SK-N-SH treated with all-trans-retinoic acid at 6 μM for 48 hours (cell line): ENCODE measurements at regions not wholly inside any gene's neighbourhood (a gene's known extent, or its start where the extent isn't known, plus 50 kb on each side); places are given as distances from the start of the nearest gene placed in this dataset.
A peak's percentile ranks its signal among the peaks of the same experiment; 100 is the strongest.

ENCODE experiments used
- ATAC-seq: fragments of 200-7000 bp; cut with Tn5 transposase; 3 replicates; pipeline ENCODE4 v1.9.1; 2020; ENCODE audit warnings: mild to moderate bottlenecking, moderate library complexity
- ARNTL ChIP-seq: fragments of 450-650 bp; formaldehyde crosslinking; IDR thresholded peaks from 2 replicates; pipeline ENCODE4 v1.5.0; 2020; ENCODE audit warnings: low read depth, mild to moderate bottlenecking, moderate library complexity, borderline replicate concordance
- BACH2 ChIP-seq: fragments of 250-450 bp; sonication (Bioruptor Pico); IDR thresholded peaks from 2 replicates; pipeline ENCODE4 v1.9.0; 2021; ENCODE audit warnings: mild to moderate bottlenecking, borderline replicate concordance
- CSDC2 ChIP-seq: fragments of 250-450 bp; sonication (Bioruptor Pico); IDR thresholded peaks from 2 replicates; pipeline ENCODE4 v1.5.0; 2020; ENCODE audit warnings: mild to moderate bottlenecking, moderate library complexity
- ESRRG ChIP-seq: fragments of 250-450 bp; sonication (Bioruptor Pico); IDR thresholded peaks from 2 replicates; pipeline ENCODE4 v1.6.1; 2021; ENCODE audit warnings: mild to moderate bottlenecking
- GLIS3 ChIP-seq: fragments of 250-450 bp; sonication (Bioruptor Pico); IDR thresholded peaks from 2 replicates; pipeline ENCODE4 v1.5.0; 2020; ENCODE audit warnings: mild to moderate bottlenecking, moderate library complexity
- ISL1 ChIP-seq: fragments of 250-450 bp; sonication (Bioruptor Pico); IDR thresholded peaks from 2 replicates; pipeline ENCODE4 v2.1.2; 2022; ENCODE audit warnings: mild to moderate bottlenecking, moderate library complexity
- OSR1 ChIP-seq: fragments of 250-450 bp; sonication (Bioruptor Pico); IDR thresholded peaks from 2 replicates; pipeline ENCODE4 v1.8.0; 2022; ENCODE audit warnings: moderate library complexity, mild to moderate bottlenecking, inconsistent platforms
- PPARA ChIP-seq: fragments of 250-450 bp; sonication (Bioruptor Pico); IDR thresholded peaks from 2 replicates; pipeline ENCODE4 v1.5.0; 2020; ENCODE audit warnings: mild to moderate bottlenecking, borderline replicate concordance
- RARB ChIP-seq: fragments of 250-450 bp; sonication (Bioruptor Pico); IDR thresholded peaks from 2 replicates; pipeline ENCODE4 v1.8.0; 2021; ENCODE audit warnings: mild to moderate bottlenecking, moderate library complexity
- SNAI2 ChIP-seq: fragments of 250-450 bp; sonication (Bioruptor Pico); IDR thresholded peaks from 2 replicates; pipeline ENCODE4 v1.5.0; 2020; ENCODE audit warnings: mild to moderate bottlenecking, moderate library complexity
- TOX ChIP-seq: fragments of 250-450 bp; sonication (Bioruptor Pico); IDR thresholded peaks from 2 replicates; pipeline ENCODE4 v1.8.0; 2021; ENCODE audit warnings: mild to moderate bottlenecking, moderate library complexity, borderline replicate concordance
- ZC3H10 ChIP-seq: fragments of 250-450 bp; sonication (Bioruptor Pico); IDR thresholded peaks from 2 replicates; pipeline ENCODE4 v1.5.1; 2021; ENCODE audit warnings: mild to moderate bottlenecking, moderate library complexity
- ZFP3 ChIP-seq: fragments of 250-450 bp; sonication (Bioruptor Pico); IDR thresholded peaks from 2 replicates; pipeline ENCODE4 v1.5.0; 2020; ENCODE audit warnings: mild to moderate bottlenecking, moderate library complexity
- ZFP30 ChIP-seq: fragments of 450-650 bp; formaldehyde crosslinking; IDR thresholded peaks from 2 replicates; pipeline ENCODE4 v1.5.0; 2022; ENCODE audit warnings: mild to moderate bottlenecking, moderate library complexity
- ZNF565 ChIP-seq: fragments of 450-650 bp; formaldehyde crosslinking; conservative IDR thresholded peaks from 2 replicates; pipeline ENCODE4 v1.5.0; 2020; ENCODE audit warnings: low read depth, mild to moderate bottlenecking, moderate library complexity
- ZNF70 ChIP-seq: fragments of 450-650 bp; formaldehyde crosslinking; IDR thresholded peaks from 2 replicates; pipeline ENCODE4 v1.5.0; 2020; ENCODE audit warnings: mild to moderate bottlenecking, moderate library complexity
- ZNF8 ChIP-seq: fragments of 450-650 bp; formaldehyde crosslinking; IDR thresholded peaks from 2 replicates; pipeline ENCODE4 v1.5.0; 2020; ENCODE audit warnings: mild to moderate bottlenecking, moderate library complexity
- TF ChIP-seq, protein P1 (sequence below): fragments of 250-450 bp; sonication (Bioruptor Pico); IDR thresholded peaks from 2 replicates; pipeline ENCODE4 v1.5.1; 2020; ENCODE audit warnings: low read depth, mild to moderate bottlenecking, moderate library complexity
- TF ChIP-seq, protein P2 (sequence below): fragments of 250-450 bp; sonication (Bioruptor Pico); IDR thresholded peaks from 2 replicates; pipeline ENCODE4 v1.5.0; 2020; ENCODE audit warnings: mild to moderate bottlenecking, moderate library complexity
- TF ChIP-seq, protein P3 (sequence below): fragments of 250-450 bp; sonication (Bioruptor Pico); IDR thresholded peaks from 2 replicates; pipeline ENCODE4 v1.8.0; 2020; ENCODE audit warnings: mild to moderate bottlenecking, moderate library complexity, borderline replicate concordance
- TF ChIP-seq, protein P4 (sequence below): fragments of 250-450 bp; sonication (Bioruptor Pico); IDR thresholded peaks from 2 replicates; pipeline ENCODE4 v1.8.0; 2021; ENCODE audit warnings: low read depth, mild to moderate bottlenecking, moderate library complexity, borderline replicate concordance

DNA sequence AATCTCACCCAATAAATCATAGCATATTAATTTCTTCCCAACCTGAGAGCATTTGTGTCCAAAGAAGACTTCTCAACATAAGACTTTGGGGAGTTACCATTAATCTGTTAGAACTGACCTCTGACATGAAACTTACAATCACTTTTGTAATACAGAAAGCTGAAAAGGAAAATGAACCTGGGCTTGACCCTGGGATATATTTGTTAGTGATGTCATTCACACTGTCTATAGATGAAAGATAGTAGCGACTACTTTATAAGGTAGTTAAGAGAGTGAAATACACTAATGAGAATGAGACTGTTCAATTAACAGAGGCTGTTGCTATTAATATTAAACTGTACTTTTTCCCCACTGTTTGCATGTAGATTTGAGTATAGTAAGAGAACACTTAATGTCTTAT is 1334.8 kb upstream of the TMEM132C start (continued):
- TF ChIP-seq, protein P1, sequence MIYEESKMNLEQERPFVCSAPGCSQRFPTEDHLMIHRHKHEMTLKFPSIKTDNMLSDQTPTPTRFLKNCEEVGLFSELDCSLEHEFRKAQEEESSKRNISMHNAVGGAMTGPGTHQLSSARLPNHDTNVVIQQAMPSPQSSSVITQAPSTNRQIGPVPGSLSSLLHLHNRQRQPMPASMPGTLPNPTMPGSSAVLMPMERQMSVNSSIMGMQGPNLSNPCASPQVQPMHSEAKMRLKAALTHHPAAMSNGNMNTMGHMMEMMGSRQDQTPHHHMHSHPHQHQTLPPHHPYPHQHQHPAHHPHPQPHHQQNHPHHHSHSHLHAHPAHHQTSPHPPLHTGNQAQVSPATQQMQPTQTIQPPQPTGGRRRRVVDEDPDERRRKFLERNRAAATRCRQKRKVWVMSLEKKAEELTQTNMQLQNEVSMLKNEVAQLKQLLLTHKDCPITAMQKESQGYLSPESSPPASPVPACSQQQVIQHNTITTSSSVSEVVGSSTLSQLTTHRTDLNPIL (CRISPR knock-in tag): no peak
- no peak for TF ChIP-seq TOX (CRISPR knock-in tag)
- TF ChIP-seq, protein P2, sequence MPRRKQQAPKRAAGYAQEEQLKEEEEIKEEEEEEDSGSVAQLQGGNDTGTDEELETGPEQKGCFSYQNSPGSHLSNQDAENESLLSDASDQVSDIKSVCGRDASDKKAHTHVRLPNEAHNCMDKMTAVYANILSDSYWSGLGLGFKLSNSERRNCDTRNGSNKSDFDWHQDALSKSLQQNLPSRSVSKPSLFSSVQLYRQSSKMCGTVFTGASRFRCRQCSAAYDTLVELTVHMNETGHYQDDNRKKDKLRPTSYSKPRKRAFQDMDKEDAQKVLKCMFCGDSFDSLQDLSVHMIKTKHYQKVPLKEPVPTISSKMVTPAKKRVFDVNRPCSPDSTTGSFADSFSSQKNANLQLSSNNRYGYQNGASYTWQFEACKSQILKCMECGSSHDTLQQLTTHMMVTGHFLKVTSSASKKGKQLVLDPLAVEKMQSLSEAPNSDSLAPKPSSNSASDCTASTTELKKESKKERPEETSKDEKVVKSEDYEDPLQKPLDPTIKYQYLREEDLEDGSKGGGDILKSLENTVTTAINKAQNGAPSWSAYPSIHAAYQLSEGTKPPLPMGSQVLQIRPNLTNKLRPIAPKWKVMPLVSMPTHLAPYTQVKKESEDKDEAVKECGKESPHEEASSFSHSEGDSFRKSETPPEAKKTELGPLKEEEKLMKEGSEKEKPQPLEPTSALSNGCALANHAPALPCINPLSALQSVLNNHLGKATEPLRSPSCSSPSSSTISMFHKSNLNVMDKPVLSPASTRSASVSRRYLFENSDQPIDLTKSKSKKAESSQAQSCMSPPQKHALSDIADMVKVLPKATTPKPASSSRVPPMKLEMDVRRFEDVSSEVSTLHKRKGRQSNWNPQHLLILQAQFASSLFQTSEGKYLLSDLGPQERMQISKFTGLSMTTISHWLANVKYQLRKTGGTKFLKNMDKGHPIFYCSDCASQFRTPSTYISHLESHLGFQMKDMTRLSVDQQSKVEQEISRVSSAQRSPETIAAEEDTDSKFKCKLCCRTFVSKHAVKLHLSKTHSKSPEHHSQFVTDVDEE: no peak
- TF ChIP-seq, all 23 proteins: peak for 0

DNA sequence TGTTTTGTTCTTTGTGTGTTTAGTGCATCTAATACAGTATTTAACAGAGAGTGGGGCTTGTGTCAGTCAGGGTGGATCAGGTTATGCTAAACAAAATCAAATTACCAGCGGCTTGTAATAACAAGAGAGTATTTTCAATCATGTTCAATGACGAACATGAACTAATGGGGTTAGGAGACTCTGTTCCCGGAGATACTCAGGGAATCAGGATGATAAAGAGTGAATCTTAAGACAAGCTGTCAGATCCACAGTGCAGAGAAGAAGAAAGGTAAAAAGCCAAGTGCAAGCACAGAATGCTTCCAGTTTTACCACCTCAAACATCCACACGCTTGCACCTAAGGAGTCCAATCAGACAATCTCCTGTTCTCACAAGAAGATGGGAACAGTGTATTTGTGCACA is 1331.5 kb upstream of the TMEM132C start:
- TF ChIP-seq OSR1 (CRISPR knock-in tag) (no peak), ZFP3 (CRISPR knock-in tag) (no peak), BACH2 (CRISPR knock-in tag) (no peak), GLIS3 (CRISPR knock-in tag) (no peak), ISL1 (no peak), ZC3H10 (CRISPR knock-in tag) (no peak), RARB (no peak), ESRRG (CRISPR knock-in tag) (no peak), ARNTL (CRISPR knock-in tag) (no peak), ZNF70 (CRISPR knock-in tag) (no peak), SNAI2 (no peak), ZFP30 (CRISPR knock-in tag) (no peak), ZNF565 (no peak), PPARA (CRISPR knock-in tag) (no peak), TOX (CRISPR knock-in tag) (no peak), CSDC2 (CRISPR knock-in tag) (no peak)
- TF ChIP-seq, protein P3, sequence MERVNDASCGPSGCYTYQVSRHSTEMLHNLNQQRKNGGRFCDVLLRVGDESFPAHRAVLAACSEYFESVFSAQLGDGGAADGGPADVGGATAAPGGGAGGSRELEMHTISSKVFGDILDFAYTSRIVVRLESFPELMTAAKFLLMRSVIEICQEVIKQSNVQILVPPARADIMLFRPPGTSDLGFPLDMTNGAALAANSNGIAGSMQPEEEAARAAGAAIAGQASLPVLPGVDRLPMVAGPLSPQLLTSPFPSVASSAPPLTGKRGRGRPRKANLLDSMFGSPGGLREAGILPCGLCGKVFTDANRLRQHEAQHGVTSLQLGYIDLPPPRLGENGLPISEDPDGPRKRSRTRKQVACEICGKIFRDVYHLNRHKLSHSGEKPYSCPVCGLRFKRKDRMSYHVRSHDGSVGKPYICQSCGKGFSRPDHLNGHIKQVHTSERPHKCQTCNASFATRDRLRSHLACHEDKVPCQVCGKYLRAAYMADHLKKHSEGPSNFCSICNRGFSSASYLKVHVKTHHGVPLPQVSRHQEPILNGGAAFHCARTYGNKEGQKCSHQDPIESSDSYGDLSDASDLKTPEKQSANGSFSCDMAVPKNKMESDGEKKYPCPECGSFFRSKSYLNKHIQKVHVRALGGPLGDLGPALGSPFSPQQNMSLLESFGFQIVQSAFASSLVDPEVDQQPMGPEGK (CRISPR knock-in tag): no peak
- TF ChIP-seq, protein P1 (CRISPR knock-in tag): no peak
- TF ChIP-seq, protein P4, sequence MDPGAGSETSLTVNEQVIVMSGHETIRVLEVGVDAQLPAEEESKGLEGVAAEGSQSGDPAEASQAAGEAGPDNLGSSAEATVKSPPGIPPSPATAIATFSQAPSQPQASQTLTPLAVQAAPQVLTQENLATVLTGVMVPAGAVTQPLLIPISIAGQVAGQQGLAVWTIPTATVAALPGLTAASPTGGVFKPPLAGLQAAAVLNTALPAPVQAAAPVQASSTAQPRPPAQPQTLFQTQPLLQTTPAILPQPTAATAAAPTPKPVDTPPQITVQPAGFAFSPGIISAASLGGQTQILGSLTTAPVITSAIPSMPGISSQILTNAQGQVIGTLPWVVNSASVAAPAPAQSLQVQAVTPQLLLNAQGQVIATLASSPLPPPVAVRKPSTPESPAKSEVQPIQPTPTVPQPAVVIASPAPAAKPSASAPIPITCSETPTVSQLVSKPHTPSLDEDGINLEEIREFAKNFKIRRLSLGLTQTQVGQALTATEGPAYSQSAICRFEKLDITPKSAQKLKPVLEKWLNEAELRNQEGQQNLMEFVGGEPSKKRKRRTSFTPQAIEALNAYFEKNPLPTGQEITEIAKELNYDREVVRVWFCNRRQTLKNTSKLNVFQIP: no peak
- TF ChIP-seq, all 23 proteins: peak for 0
- ATAC-seq: no peak

DNA sequence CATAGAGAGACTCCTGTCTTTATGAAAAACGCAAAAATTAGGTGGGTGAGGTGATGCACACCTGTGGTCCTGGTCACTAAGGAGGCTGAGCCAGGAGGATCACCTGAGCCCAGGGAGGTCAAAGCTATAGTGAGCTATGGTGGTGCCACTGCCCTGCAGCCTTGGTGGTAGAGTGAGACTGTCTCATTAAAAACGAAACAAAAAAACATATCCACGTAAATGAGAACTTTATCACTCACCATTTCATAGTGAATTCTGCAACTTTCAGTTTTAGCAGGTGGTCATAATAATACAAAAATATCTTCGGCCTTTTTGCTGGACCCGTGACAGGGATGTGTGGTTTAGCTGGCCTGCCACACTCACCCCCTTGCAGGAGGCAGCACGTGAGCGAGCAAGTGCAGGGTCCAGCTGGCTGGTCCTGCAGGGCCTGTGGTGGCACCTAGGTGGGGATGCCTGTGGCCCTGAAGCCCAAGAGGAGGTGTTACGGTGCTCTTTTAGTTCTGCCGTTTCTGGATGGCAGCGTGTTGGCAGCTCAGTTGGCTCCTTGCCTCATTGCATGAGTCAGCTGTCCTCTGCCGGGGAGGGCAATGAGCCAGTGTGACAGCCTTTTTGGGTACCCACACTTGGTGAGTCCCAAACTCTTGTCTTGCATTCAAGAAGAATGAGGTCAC is 1330.7 kb upstream of the TMEM132C start:
- peak; percentile 43 for ATAC-seq
- no peak for TF ChIP-seq OSR1 (CRISPR knock-in tag)
- no peak for TF ChIP-seq ISL1
- no peak for TF ChIP-seq RARB
- TF ChIP-seq, protein P1 (CRISPR knock-in tag): no peak
- TF ChIP-seq CSDC2 (CRISPR knock-in tag): no peak
- no peak for TF ChIP-seq ZNF70 (CRISPR knock-in tag)
- TF ChIP-seq SNAI2: no peak
- no peak for TF ChIP-seq ZFP30 (CRISPR knock-in tag)
- no peak for TF ChIP-seq BACH2 (CRISPR knock-in tag)
- TF ChIP-seq PPARA (CRISPR knock-in tag): no peak
- TF ChIP-seq, protein P3 (CRISPR knock-in tag): no peak
- no peak for TF ChIP-seq ZNF8 (CRISPR knock-in tag)
- TF ChIP-seq ZNF565: no peak
- TF ChIP-seq ZFP3 (CRISPR knock-in tag): no peak
